Superior temporal gyrus (tissue), 1 donor: ENCODE measurements at regions not wholly inside any gene's neighbourhood (a gene's known extent, or its start where the extent isn't known, plus 50 kb on each side); places are given as distances from the start of the nearest gene placed in this dataset.
"Not testable (repeated sequence)": the region's sequence is repeated elsewhere in the genome, so short reads cannot be mapped to it uniquely, and the experiment has no call there.

Experiments used
- DNase-seq: peaks from one replicate; pipeline ENCODE4 v3.0.0-alpha.2; 2016; ENCODE audit errors: extremely low spot score

DNA sequence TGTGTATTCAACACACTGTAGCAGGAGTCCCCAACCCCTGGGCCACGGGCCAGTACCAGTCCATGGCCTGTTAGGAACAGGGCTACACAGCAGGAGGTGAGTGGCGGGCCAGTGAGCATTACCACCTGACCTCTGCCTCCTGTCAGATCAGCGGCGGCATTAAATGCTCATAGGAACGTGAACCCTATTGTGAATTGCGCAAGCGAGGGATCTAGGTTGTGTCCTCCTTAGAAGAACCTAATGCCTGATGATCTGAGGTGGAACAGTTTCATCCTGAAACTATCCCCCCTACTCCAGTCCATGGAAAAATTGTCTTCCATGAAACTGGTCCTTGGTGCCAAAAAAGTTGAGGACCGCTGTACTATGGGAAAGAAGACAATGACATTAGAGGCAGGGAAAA is 386.9 kb downstream of the PREX1 start:
- DNase-seq = no peak

GRCh38 chr20:48440261-48440660 is 387.5 kb downstream of the PREX1 start:
- DNase-seq = not testable (repeated sequence)

DNA sequence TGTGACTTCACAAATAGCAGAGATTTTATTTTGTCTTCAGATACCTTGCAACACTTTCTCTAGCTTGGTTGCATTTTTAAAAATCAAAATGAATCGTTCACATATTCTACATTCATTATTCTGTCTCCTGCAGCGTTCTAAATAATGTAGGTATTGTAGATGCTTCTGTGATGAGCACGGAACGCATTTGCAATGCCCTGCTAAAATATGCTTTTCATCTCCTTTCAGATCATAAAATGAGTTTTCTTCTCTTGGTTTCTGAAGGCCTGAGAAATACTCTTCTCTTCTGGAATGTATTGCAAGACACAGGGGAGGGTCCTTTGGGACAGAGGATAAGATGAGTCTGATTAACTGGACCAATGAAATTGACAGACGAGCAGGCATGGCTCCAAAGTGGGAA is 390.7 kb downstream of the PREX1 start:
- no peak for DNase-seq

DNA sequence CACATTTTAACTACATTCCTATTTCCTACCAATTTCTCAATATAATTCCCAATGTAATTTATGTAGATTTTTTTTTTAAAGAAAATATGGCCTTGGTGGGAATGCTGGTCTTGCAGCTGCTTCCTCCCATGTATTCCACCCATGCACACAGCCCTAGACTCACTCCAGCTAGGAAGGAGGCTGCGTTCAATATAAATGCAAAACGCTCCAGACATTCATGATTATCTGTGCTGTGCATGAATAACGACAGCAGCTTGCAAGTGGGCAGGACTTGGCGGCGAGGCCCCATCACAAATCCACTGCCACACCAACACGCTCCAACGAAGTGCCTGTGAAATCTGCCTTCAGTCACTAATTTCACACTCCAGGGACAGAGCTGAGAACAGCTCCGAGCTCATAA is 391.2 kb downstream of the PREX1 start:
- DNase-seq = peak; percentile 36

GRCh38 chr20:48433178-48433577 is 394.6 kb downstream of the PREX1 start:
- DNase-seq = no peak

- no peak for DNase-seq
Observed at GRCh38 chr20:48432494-48432832, 395.3 kb downstream of the PREX1 start.

DNA sequence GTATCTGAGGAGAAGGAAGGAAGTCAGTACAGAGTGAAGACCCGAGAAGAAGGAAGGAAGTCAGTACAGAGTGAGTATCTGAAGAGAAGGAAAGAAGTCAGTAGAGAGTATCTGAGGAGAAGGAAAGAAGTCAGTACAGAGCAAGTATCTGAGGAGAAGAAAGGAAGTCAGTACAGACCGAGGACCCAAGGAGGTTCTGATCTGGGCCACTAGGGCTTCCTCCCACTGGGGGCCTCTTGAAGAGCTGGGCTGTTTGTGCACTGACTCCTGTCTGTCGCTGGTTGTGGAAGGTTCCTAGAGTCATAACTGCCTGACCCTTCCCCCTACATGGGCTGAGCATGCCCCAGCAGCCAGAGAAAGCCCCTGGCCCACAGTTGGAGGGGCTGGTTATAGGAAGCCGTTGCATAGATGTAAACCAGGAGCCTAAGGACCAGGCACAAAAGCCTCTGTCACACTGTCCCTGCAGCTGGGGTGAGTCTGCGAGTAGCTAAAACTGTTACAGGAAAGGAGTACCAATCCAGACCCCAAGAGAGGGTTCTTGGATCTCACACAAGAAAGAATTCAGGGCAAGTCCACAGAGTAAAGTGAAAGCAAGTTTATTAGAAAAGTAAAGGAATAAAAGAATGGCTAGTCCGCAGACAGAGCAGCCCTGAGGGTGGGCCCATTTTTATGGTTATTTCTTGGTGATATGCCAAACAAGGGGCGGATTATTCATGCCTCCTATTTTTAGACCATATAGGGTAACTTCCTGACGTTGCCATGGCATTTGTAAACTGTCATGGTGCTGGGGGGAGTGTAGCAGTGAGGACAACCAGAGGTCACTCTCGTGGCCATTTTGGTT is 395.9 kb downstream of the PREX1 start:
- no peak for DNase-seq

DNA sequence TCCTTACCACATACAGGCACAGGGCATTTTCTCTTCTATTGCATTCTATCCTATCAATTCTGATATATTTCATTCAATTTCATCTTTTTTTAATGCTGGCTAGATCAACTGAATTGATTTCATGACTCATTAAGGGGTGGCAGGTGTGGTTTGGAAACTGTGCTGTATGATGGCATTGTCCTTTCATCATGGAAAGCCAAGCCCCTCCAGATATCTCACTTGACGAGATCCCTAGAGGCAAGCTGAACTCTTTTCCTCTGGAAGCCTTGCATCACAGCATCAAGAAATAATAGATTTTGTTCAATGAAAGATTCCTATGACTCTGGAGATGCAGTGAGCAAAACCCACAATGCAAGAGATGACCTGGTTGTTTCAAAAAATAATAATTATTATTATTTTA is 401.2 kb downstream of the PREX1 start:
- no peak for DNase-seq

GRCh38 chr20:48425817-48426612 is 401.8 kb downstream of the PREX1 start:
- DNase-seq = no peak

GRCh38 chr20:48425321-48425720 is 402.5 kb downstream of the PREX1 start:
- no peak for DNase-seq

DNA sequence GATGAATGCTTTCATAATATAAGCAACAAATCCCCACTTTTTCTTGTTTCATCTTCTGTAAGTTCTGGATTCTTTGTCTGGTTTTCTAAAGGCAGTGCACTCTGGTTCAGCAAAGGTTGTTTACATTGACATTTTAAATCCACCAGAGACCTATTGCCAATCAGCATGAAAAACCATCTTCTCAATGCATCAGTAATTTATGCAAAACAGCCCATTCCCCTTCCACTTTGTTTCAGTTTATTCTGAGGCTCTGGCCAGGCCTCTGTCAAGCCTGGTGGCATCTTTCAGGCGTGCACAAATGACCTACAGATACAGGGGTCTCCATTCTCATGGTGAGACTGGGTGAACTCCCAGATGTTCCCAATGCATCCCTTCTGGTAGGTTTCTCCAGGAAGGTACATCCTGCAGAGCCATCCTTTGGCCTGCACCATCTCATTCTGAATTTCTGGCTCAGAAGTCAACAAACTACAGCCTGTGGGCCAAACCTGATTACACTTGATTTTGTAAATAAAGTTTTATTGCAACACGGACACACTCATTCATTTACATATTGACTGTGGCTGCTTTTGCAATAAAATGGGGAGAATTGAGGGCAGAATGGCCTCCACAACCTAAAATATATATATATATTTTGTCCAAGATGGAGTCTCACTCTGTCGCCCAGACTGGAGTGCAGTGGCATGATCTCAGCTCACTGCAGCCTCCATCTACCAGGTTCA is 405.4 kb downstream of the PREX1 start:
- DNase-seq = no peak

DNA sequence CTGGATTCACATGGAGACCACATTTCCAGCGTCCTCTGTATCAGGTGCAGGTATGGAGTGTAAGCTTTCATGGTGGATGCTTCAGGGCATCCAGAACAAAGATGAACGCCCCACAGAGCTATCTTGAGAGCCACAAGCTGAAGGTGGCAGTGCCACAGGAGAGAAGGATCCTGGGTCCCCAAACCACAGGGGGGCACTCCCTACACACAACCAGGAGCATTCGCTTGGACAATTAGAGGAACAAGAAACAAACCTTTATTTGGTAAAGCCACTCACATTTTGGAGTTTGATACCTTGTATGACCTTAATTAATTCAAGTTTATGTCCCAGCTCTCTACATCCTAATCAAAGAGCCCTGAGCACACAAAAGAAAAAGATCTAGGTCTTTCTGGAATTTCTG is 406.3 kb downstream of the PREX1 start:
- DNase-seq = no peak

GRCh38 chr20:48420176-48420575 is 407.6 kb downstream of the PREX1 start:
- no peak for DNase-seq

DNA sequence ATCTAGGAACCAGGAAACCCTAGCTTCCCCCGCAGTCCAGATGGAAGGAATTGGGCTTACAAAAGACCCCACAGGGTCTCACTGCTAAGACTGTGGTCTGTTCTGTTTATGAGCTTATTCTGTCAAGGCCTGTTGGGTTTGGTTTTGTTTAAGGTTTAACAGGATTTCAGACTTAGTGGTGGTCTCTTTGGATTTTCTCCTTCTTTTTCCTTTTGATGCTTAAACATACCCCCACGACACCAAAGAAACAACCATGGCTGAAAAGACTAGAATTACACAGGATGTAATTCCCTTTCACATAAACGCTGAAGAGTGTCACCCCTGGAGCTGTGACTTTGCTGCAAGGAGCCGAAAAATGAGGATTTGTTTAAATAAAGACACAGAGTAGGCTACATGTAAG is 408.6 kb downstream of the PREX1 start:
- no peak for DNase-seq

- no peak for DNase-seq
Observed at GRCh38 chr20:48416002-48416401, 411.8 kb downstream of the PREX1 start.

DNA sequence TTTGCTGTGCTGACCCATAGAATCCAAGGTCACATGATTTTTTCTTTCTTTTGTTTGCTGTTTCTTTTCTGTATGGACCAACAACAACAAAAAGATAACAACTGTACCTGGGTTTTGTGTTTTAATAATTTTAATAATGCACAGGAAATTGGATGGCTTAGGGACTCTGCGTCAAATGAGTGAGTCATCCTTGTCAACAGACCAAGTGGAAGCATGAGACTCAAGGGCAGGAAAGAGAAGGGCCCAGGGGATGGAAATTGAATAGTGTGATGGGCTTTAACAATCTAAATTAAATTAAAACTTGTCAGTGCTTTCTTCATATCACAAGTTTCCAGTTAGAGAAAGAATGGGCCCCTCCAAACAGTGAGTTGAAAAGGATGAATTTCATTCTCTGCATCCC is 413.0 kb downstream of the PREX1 start:
- DNase-seq = no peak

DNA sequence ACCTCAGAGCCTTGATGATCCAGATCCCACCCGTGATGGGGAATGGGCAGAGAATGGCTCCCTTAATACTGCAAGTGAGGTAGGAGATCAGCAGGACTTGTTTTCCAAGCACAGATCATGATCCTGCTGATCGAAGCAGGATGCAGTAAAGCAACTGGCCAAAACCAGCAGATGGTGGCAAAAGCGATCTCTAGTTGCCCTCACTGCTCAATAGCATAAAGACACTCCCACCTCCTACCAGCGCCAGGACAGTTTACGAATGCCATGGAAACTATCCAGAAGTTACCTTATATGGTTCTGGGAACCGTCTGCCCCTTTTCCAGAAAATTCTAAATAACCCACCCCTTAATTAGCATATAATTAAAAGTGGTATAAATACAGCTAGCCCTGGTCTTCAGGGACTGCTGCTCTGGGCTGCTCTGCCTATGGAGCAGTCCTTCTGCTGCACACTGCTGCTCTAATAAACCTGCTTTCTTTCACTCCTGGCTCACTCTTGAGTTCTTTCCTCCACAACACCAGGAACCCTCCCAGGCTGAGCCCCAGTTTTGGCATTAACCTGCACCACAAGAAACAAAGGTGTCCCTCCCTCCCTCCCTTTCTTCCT is 415.8 kb downstream of the PREX1 start:
- DNase-seq = no peak

DNA sequence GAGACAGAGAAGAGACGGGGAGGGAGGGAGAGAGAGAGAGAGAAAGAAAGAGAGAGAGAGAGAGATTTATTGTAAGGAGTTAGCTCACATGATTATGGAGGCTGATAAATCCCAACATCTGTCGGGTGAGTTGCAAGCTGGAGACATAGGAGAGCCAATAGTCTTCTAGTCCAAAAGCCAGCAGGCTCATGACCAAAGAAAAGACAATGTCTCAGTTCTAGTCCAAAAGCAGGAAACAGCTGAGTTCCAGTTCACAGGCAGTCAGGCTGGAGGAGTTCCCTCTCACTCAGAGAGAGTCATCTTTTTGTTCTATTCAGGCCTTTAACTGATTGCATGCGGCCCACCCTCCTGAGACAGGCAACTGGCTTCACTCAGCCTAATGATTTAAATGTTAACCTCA is 416.6 kb downstream of the PREX1 start:
- DNase-seq = peak; percentile 79

GRCh38 chr20:48409055-48409615 is 418.7 kb downstream of the PREX1 start:
- DNase-seq = no peak

DNA sequence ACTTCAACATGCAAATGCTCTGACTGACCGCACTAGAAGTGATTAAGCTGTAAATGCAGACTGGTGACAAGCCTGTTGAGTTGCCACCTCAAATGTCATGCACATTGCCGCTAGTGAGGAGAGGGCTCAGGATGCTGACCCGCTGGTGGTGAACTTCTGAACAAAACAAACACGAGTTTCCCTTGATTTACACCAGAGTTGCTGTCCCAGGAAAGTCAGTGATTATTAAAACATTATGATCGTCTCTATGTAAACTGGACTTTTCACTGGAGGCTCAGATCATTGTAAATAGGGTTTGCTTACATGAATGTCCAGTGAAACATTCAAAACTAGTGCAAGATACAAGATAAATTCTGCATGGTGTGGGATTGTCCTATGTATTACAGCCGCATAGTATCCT is 420.1 kb downstream of the PREX1 start:
- no peak for DNase-seq

GRCh38 chr20:48406912-48407340 is 420.9 kb downstream of the PREX1 start:
- DNase-seq = peak; percentile 19

DNA sequence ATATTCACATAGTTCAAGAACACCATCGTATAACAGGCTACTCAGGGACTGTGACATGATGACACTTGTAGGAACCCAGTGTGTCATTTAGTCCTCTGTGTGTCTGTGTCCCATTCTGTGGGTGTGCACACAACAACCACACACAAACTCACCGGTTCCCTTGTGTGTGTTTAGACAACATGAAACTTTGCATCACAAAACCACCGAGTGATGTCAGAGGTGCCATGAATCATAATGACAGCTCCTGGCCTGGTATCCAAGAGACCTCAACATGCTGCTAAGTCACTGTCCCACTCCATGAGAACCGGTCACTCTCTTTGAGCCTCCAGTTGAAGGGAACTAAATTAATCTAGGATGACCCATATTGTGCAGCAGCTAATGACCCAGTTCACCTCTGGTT is 421.3 kb downstream of the PREX1 start:
- no peak for DNase-seq
